Ramos (cell line): ENCODE measurements at regions not wholly inside any gene's neighbourhood (a gene's known extent, or its start where the extent isn't known, plus 50 kb on each side); places are given as distances from the start of the nearest gene placed in this dataset.
"Not testable (repeated sequence)": the region's sequence is repeated elsewhere in the genome, so short reads cannot be mapped to it uniquely, and the experiment has no call there.

Experiments
- in situ Hi-C: fragments of 300-500 bp; cut with MboI; formaldehyde crosslinking; loops from one replicate; pipeline ENCODE4 v1.14.3; 2022; ENCODE audit warnings: low sequenced_read_pairs; ENCODE audit not compliant: unreplicated experiment

- in situ Hi-C loops = not testable (repeated sequence)
These were observed 316.7 kb downstream of the RPLP1 start for GRCh38 chr15:69769336-69769735.

GRCh38 chr15:69774258-69774657, 321.6 kb downstream of the RPLP1 start:
- in situ Hi-C loops = not testable (repeated sequence)

- in situ Hi-C loops = not testable (repeated sequence)
These were observed 322.1 kb downstream of the RPLP1 start for GRCh38 chr15:69774711-69775110.

GRCh38 chr15:69777356-69777755, 320.4 kb downstream of the TLE3 start:
- in situ Hi-C loops = no loop called here

- in situ Hi-C loops = no loop called here
These were observed 317.3 kb downstream of the TLE3 start for GRCh38 chr15:69780374-69780773.

GRCh38 chr15:69780981-69781380, 316.7 kb downstream of the TLE3 start:
- in situ Hi-C loops = no loop called here

GRCh38 chr15:69781411-69782125, 316.1 kb downstream of the TLE3 start:
- in situ Hi-C loops = no loop called here

- in situ Hi-C loops = no loop called here
These were observed 315.5 kb downstream of the TLE3 start for GRCh38 chr15:69782139-69782658.

- in situ Hi-C loops = no loop called here
These were observed 314.9 kb downstream of the TLE3 start for GRCh38 chr15:69782809-69783208.

- in situ Hi-C loops = no loop called here
These were observed 314.5 kb downstream of the TLE3 start for GRCh38 chr15:69783211-69783610.

- in situ Hi-C loops = no loop called here
These were observed 312.7 kb downstream of the TLE3 start for GRCh38 chr15:69784798-69785566.

- in situ Hi-C loops = no loop called here
These were observed 311.5 kb downstream of the TLE3 start for GRCh38 chr15:69786136-69786701.

GRCh38 chr15:69787791-69788190, 309.9 kb downstream of the TLE3 start:
- in situ Hi-C loops = no loop called here

GRCh38 chr15:69789648-69790393, 307.9 kb downstream of the TLE3 start:
- in situ Hi-C loops = no loop called here

GRCh38 chr15:69790632-69791031, 307.1 kb downstream of the TLE3 start:
- in situ Hi-C loops = no loop called here

GRCh38 chr15:69792823-69793222, 304.9 kb downstream of the TLE3 start:
- in situ Hi-C loops = no loop called here

- in situ Hi-C loops = no loop called here
These were observed 304.3 kb downstream of the TLE3 start for GRCh38 chr15:69793431-69793780.

GRCh38 chr15:69793781-69794451, 303.8 kb downstream of the TLE3 start:
- in situ Hi-C loops = no loop called here

- in situ Hi-C loops = no loop called here
These were observed 302.9 kb downstream of the TLE3 start for GRCh38 chr15:69794645-69795469.
